ENCODE measurements at regions not wholly inside any gene's neighbourhood (a gene's known extent, or its start where the extent isn't known, plus 50 kb on each side); places are given as distances from the start of the nearest gene placed in this dataset.
"Not testable (repeated sequence)": the region's sequence is repeated elsewhere in the genome, so short reads cannot be mapped to it uniquely, and the experiment has no call there.

- H3K9me3 ChIP-seq (replicated peaks), result no peaks in the 10 kb centered on the region
- H3K27ac ChIP-seq, result no peak overlapping the region
- no peaks in the 10 kb centered on the region for H3K4me1 ChIP-seq (replicated peaks)
- no peak overlapping the region for H3K4me3 ChIP-seq
- H3K27me3 ChIP-seq (replicated peaks), result no peaks in the 10 kb centered on the region
- H3K36me3 ChIP-seq, result no peaks in the 10 kb centered on the region
- DNase-seq (ENCODE audit: low read depth in 1 of 2, low spot score in 2 of 2), result no peak
Measured at GRCh38 chr5:92070786-92071185, 687.7 kb upstream of the ARRDC3 start.

DNA sequence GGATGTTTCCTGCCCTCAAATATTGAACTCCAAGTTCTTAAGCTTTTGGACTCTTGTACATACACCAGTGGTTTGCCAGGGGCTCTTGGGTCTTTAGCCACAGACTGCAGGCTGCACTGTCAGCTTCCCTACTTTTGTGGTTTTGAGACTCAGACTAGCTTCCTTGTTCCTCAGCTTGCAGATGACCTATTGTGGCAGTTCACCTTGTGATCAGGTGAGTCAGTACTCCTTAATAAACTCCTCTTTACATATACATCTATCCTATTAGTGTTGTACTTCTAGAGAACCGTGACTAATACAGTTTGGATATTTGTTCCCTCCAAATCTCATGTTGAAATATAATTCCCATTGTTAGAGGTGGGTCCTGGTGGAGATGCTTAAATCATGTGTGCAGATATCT lies 681.9 kb upstream of the ARRDC3 start:
- no peak overlapping the region for H3K4me3 ChIP-seq
- no peaks in the 10 kb centered on the region for H3K36me3 ChIP-seq
- H3K9me3 ChIP-seq (replicated peaks), result no peaks in the 10 kb centered on the region
- DNase-seq (ENCODE audit: low read depth in 1 of 2, low spot score in 2 of 2), result no peak
- no peak overlapping the region for H3K27ac ChIP-seq
- no peaks in the 10 kb centered on the region for H3K27me3 ChIP-seq (replicated peaks)
- H3K4me1 ChIP-seq (replicated peaks), result no peaks in the 10 kb centered on the region

DNA sequence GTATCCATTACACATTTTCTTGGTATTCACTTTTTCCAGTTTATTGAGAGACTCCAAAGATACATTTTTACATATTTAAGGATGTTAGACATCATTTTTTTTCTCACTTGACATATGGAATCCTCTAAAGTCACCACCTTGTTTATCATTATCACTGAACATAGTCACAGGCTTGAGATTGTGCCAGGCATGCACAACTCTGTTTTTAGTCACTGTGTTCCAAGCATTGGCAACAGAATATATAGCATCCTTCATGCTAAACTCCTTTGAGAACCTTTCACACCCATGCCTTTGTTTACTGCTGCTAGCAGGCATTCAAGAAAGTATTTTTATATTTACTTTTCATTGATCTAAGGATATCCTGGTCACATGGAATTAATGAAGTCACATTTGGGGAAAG lies 668.6 kb upstream of the ARRDC3 start:
- H3K27me3 ChIP-seq (replicated peaks), result no peaks in the 10 kb centered on the region
- H3K9me3 ChIP-seq (replicated peaks), result 0 out of 2 replicates have a peak, but pooled peaks cover 2% of the 10 kb centered on the region
- H3K27ac ChIP-seq, result no peak overlapping the region
- H3K36me3 ChIP-seq, result no peaks in the 10 kb centered on the region
- no peak overlapping the region for H3K4me3 ChIP-seq
- DNase-seq (ENCODE audit: low read depth in 1 of 2, low spot score in 2 of 2), result no peak
- no peaks in the 10 kb centered on the region for H3K4me1 ChIP-seq (replicated peaks)

GRCh38 chr5:92050970-92051369 lies 667.9 kb upstream of the ARRDC3 start:
- DNase-seq (ENCODE audit: low read depth in 1 of 2, low spot score in 2 of 2), result no peak
- Histone ChIP-seq H3K4me3 (no peak overlapping the region), H3K27me3 (replicated peaks) (no peaks in the 10 kb centered on the region)

DNA sequence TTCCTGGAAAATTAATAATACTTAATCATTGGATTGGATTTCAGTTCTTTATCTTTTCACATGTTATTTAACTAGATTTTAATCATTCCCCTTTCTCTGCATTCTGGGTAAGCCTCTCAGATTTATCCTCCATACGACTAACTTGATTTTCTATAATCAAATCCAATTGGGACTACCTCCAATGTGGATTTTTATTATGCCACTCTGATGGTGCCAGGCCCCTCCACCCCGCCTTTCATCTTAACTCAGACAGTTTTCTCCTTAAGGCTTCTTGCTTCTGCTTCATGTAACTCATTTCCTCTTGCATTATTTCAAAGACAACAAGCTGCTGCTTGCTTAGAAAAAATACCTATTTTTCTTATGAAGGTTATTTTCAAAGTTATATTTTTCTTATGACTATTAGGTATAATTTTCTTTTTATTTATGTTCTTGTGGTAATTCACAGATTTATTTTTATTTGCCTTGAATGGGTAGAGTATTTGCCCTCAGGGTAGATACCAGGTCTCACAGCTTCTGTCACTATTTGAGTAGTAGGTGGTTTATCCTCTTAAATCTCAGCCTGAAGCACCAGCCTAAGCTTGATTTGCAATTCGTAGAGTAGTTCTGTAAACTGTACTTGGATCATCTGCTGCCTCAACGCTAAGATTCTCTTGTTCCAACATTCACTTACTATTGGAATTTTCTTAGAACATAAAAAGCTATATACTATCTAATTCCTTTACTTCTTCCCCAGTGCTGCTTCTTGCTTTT lies 659.0 kb upstream of the ARRDC3 start:
- Histone ChIP-seq H3K4me1 (replicated peaks) (no peaks in the 10 kb centered on the region), H3K9me3 (replicated peaks) (no peaks in the 10 kb centered on the region)

More at GRCh38 chr5:92050970-92051369, 667.9 kb upstream of the ARRDC3 start:
- no peak overlapping the region for H3K27ac ChIP-seq
- H3K9me3 ChIP-seq (replicated peaks), result 0 out of 2 replicates have a peak, but pooled peaks cover 2% of the 10 kb centered on the region
- H3K36me3 ChIP-seq, result no peaks in the 10 kb centered on the region
- H3K4me1 ChIP-seq (replicated peaks), result no peaks in the 10 kb centered on the region

GRCh38 chr5:92041206-92041605 lies 658.1 kb upstream of the ARRDC3 start:
- Histone ChIP-seq H3K36me3 (no peaks in the 10 kb centered on the region), H3K27me3 (replicated peaks) (no peaks in the 10 kb centered on the region), H3K9me3 (replicated peaks) (no peaks in the 10 kb centered on the region), H3K4me3 (no peak overlapping the region), H3K27ac (no peak overlapping the region), H3K4me1 (replicated peaks) (no peaks in the 10 kb centered on the region)
- DNase-seq (ENCODE audit: low read depth in 1 of 2, low spot score in 2 of 2), result no peak

More for the DNA sequence above, 659.0 kb upstream of the ARRDC3 start:
- H3K4me3 ChIP-seq, result no peak overlapping the region
- H3K36me3 ChIP-seq, result no peaks in the 10 kb centered on the region
- no peaks in the 10 kb centered on the region for H3K27me3 ChIP-seq (replicated peaks)
- H3K27ac ChIP-seq, result no peak overlapping the region
- DNase-seq (ENCODE audit: low read depth in 1 of 2, low spot score in 2 of 2), result no peak

GRCh38 chr5:92029792-92030191 lies 646.7 kb upstream of the ARRDC3 start:
- H3K27ac ChIP-seq; H3K9me3 ChIP-seq (replicated peaks); DNase-seq (ENCODE audit: low read depth in 1 of 2, low spot score in 2 of 2); H3K27me3 ChIP-seq (replicated peaks); H3K4me3 ChIP-seq; H3K4me1 ChIP-seq (replicated peaks); H3K36me3 ChIP-seq: not testable (repeated sequence)

- Histone ChIP-seq H3K27me3 (replicated peaks) (no peaks in the 10 kb centered on the region), H3K4me3 (no peak overlapping the region), H3K36me3 (no peaks in the 10 kb centered on the region), H3K27ac (no peak overlapping the region), H3K4me1 (replicated peaks) (0 out of 2 replicates have a peak, but pooled peaks cover 3% of the 10 kb centered on the region), H3K9me3 (replicated peaks) (no peaks in the 10 kb centered on the region)
- no peak for DNase-seq (ENCODE audit: low read depth in 1 of 2, low spot score in 2 of 2)
Measured at GRCh38 chr5:92023555-92023954, 640.4 kb upstream of the ARRDC3 start.

DNA sequence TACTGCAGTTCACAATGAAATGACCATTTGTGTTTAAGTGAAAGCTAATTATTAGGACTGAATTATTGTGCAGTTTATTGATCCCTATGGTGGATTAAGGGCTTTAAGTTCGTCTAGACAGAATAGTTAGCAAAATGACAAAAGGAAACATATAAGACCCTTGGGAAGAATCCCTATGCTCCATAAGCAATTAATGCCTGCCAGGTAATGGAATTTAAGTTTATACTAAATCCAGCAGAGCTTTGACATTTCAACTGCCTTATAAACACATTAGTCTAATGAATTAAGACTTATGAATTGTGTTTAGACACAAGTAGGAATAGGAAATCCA lies 640.0 kb upstream of the ARRDC3 start:
- H3K27me3 ChIP-seq (replicated peaks), result no peaks in the 10 kb centered on the region
- no peak overlapping the region for H3K4me3 ChIP-seq
- no peak overlapping the region for H3K27ac ChIP-seq
- no peaks in the 10 kb centered on the region for H3K9me3 ChIP-seq (replicated peaks)
- DNase-seq (ENCODE audit: low read depth in 1 of 2, low spot score in 2 of 2), result no peak
- H3K36me3 ChIP-seq, result no peaks in the 10 kb centered on the region
- H3K4me1 ChIP-seq (replicated peaks), result 0 out of 2 replicates have a peak, but pooled peaks cover 3% of the 10 kb centered on the region

DNA sequence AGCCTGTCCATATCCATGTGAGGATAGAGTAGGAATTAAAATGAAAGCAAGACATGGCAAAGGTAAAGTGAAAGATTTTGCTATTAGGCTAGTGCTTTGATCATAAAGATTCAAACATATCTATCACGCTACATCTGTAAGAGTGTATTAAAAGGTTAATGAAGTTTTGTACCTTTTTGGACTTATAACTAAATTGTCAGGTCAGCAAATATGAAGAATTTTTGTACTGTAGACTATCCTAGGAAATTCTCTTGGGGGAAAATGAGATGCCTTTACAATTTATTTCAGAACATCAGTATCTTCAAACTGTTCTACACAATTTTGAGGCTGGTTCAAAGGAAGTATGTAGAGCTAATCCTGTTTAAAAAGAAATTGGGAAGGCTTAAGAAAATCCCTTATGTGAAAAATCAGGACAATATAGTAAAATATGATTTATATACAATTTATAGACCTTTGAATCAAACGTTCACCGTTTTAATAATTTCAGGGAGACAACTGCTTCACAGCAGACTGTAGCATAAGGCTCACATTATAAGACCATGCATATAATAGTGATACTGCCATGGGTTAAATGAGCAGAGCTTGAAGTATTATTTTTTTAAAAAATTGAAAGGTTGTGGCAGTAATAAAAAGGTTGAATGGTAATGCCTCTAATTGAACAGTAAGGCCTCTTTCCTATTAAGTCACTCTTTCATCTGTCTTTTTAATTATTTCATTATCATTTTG lies 639.5 kb upstream of the ARRDC3 start:
- H3K36me3 ChIP-seq, result no peaks in the 10 kb centered on the region
- DNase-seq (ENCODE audit: low read depth in 1 of 2, low spot score in 2 of 2), result no peak
- no peaks in the 10 kb centered on the region for H3K27me3 ChIP-seq (replicated peaks)
- peaks cover 6% of the 10 kb centered on the region; the same call in 1 of the 2 replicates for H3K4me1 ChIP-seq (replicated peaks)
- no peak overlapping the region for H3K4me3 ChIP-seq
- no peak overlapping the region for H3K27ac ChIP-seq
- no peaks in the 10 kb centered on the region for H3K9me3 ChIP-seq (replicated peaks)

DNA sequence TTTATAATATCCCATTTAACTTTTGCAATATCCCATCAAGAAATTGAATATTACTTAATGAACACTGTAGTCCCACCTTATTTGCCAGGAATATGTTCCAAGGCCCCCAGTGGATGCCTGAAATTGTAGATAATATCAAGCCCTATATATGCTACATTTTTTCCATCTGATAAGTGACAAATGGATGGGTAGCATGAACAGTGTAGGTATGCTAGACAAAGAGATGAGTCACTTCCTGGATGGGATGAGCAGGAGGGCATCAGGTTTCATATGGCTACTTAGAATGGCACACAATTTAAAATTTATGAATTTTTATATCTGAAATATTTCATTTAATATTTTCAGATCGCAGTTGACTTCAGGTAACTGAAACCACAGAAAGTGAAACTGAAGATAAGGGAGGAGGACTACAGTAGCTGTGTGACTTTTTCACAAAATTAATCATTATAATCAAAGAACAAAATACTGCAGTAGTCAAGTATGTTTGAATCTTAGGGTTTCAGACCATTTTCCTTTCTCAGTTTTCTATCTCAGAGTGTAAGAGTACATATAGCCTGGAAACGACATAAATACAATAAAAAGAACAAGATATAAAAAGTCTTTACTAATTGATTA lies 636.4 kb upstream of the ARRDC3 start:
- no peak for DNase-seq (ENCODE audit: low read depth in 1 of 2, low spot score in 2 of 2)
- Histone ChIP-seq H3K27ac (no peak overlapping the region), H3K4me3 (no peak overlapping the region), H3K9me3 (replicated peaks) (no peaks in the 10 kb centered on the region), H3K4me1 (replicated peaks) (peaks cover 10% of the 10 kb centered on the region; the same call in 1 of the 2 replicates), H3K27me3 (replicated peaks) (no peaks in the 10 kb centered on the region; the same call in 1 of the 2 replicates), H3K36me3 (no peaks in the 10 kb centered on the region)

- no peak overlapping the region for H3K4me3 ChIP-seq
- peak in 1 of 2 experiments; percentile 32 for DNase-seq (ENCODE audit: low read depth in 1 of 2, low spot score in 2 of 2)
- no peaks in the 10 kb centered on the region; the same call in 1 of the 2 replicates for H3K27me3 ChIP-seq (replicated peaks)
- no peaks in the 10 kb centered on the region for H3K9me3 ChIP-seq (replicated peaks)
- peaks cover 10% of the 10 kb centered on the region; the same call in 1 of the 2 replicates for H3K4me1 ChIP-seq (replicated peaks)
- H3K27ac ChIP-seq, result peak overlapping the region; percentile 36
- H3K36me3 ChIP-seq, result no peaks in the 10 kb centered on the region
Measured at GRCh38 chr5:92017776-92018175, 634.7 kb upstream of the ARRDC3 start.

- not testable (repeated sequence) for H3K27ac ChIP-seq; H3K4me3 ChIP-seq; H3K9me3 ChIP-seq (replicated peaks); DNase-seq (ENCODE audit: low read depth in 1 of 2, low spot score in 2 of 2); H3K4me1 ChIP-seq (replicated peaks); H3K27me3 ChIP-seq (replicated peaks); H3K36me3 ChIP-seq
Measured at GRCh38 chr5:92011845-92012244, 628.7 kb upstream of the ARRDC3 start.

DNA sequence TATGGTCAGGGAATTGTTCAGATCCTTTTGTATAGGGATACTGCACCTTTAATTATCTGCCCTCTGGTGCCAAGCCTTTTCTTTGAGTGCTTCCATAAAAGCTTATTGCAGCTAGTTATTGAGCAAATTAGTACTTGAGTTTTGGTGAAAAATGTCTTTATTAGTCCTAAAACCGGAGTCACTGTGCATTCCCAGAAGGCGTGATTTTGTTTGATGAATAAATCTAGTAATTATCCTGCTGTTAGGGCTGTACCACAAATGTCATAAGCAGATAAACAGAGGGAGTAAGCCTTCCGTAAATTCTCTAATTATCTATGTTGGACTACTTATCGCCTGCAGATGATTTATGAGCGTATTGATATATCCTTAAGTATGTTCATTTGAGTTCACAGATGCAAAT lies 620.7 kb upstream of the ARRDC3 start:
- Histone ChIP-seq H3K27ac (no peak overlapping the region), H3K4me1 (replicated peaks) (no peaks in the 10 kb centered on the region), H3K9me3 (replicated peaks) (no peaks in the 10 kb centered on the region), H3K36me3 (no peaks in the 10 kb centered on the region), H3K4me3 (no peak overlapping the region), H3K27me3 (replicated peaks) (no peaks in the 10 kb centered on the region; the same call in 1 of the 2 replicates)
- DNase-seq (ENCODE audit: low read depth in 1 of 2, low spot score in 2 of 2), result no peak
